ENCODE measurements at regions not wholly inside any gene's neighbourhood (a gene's known extent, or its start where the extent isn't known, plus 50 kb on each side); places are given as distances from the start of the nearest gene placed in this dataset.

- Histone ChIP-seq H3K23ac (ENCODE audit: insufficient read length, low read depth, low read length) (no peak overlapping the region), H3T11ph (ENCODE audit: low read length) (no peak overlapping the region), H3K27ac (ENCODE audit: insufficient read length, low read depth, low read length) (no peak overlapping the region), H3K9me3 (ENCODE audit: control insufficient read depth, low read depth, low read length) (no peaks in the 10 kb centered on the region), H4K5ac (ENCODE audit: insufficient read length, low read depth, low read length) (no peak overlapping the region), H2AFZ (ENCODE audit: low read length) (no peak overlapping the region), H3K23me2 (ENCODE audit: insufficient read length, low read depth, low read length, poor library complexity, severe bottlenecking) (no peaks in the 10 kb centered on the region), H2BK12ac (ENCODE audit: insufficient read length, low read depth, low read length) (no peak overlapping the region), H3K9ac (ENCODE audit: extremely low read depth, insufficient read length, low read length) (no peak overlapping the region), H3K56ac (ENCODE audit: insufficient read length, low read depth, low read length) (no peak overlapping the region), H3K4me2 (ENCODE audit: insufficient read depth, insufficient read length, low read length) (no peak overlapping the region), H2BK5ac (ENCODE audit: insufficient read length, low read length) (no peak overlapping the region), H3K18ac (ENCODE audit: insufficient read length, low read depth, low read length) (no peak overlapping the region), H2BK20ac (ENCODE audit: low read depth, low read length, poor library complexity, severe bottlenecking) (no peak overlapping the region), H4K91ac (ENCODE audit: insufficient read length, low read depth, low read length) (no peak overlapping the region), H3K79me1 (ENCODE audit: insufficient read depth, low read depth, low read length, poor library complexity, severe bottlenecking) (no peaks in the 10 kb centered on the region), H4K20me1 (ENCODE audit: control insufficient read depth, insufficient read depth, insufficient read length) (no peaks in the 10 kb centered on the region), H3K79me2 (ENCODE audit: insufficient read depth, low read length) (no peaks in the 10 kb centered on the region), H3K27me3 (ENCODE audit: insufficient read depth, low read length) (no peaks in the 10 kb centered on the region), H2AK5ac (ENCODE audit: insufficient read length, low read length) (no peak overlapping the region), H2BK120ac (ENCODE audit: low read depth, low read length, poor library complexity, severe bottlenecking) (no peak overlapping the region), H3K4ac (ENCODE audit: low read depth, low read length) (no peak overlapping the region), H2BK15ac (ENCODE audit: low read depth, low read length) (no peak overlapping the region), H3K14ac (ENCODE audit: insufficient read depth, low read length) (no peak overlapping the region), H3K4me1 (ENCODE audit: insufficient read depth, low read length) (no peaks in the 10 kb centered on the region; the same call in 1 of the 2 replicates), H4K8ac (replicated peaks; ENCODE audit: insufficient read length, low read depth, low read length) (no peak overlapping the region)
- H3K27ac Mint-ChIP-seq = no peak overlapping the region; a peak in 1 of 7 replicates
- H3K4me1 Mint-ChIP-seq = peaks cover 48 to 55% of the 10 kb centered on the region in 2 experiments
- WGBS (ENCODE audit: extremely low coverage, insufficient read length, low lambda C conversion rate) = no CpG with 5 or more reads among the region's 3 CpGs
- no peaks in the 10 kb centered on the region for H3K27me3 Mint-ChIP-seq (ENCODE audit: low read depth)
- H3K36me3 Mint-ChIP-seq (ENCODE audit: insufficient read depth in 1 of 3, low read depth in 3 of 3) = no peaks in the 10 kb centered on the region
- no peak overlapping the region for H3K4me3 Mint-ChIP-seq
- DNase-seq = no peak
- no peak for TF ChIP-seq CTCF (conservative IDR thresholded peaks at IDR 0.05)
- no peaks in the 10 kb centered on the region; a peak in 1 of 5 replicates for H3K9me3 Mint-ChIP-seq
Observed at GRCh38 chr3:74059301-74059922, 434.7 kb upstream of the PDZRN3 start.

Data from H9 (cell line).